GM12873 (cell line): ENCODE measurements at regions not wholly inside any gene's neighbourhood (a gene's known extent, or its start where the extent isn't known, plus 50 kb on each side); places are given as distances from the start of the nearest gene placed in this dataset.

ENCODE experiments used
- CTCF ChIP-seq: IDR thresholded peaks from 2 replicates; pipeline ENCODE4 v1.5.1; 2012; ENCODE audit warnings: low read depth, mild to moderate bottlenecking, moderate library complexity, low read length, control low read depth; ENCODE audit not compliant: insufficient read depth; ENCODE audit errors: missing control alignments

DNA sequence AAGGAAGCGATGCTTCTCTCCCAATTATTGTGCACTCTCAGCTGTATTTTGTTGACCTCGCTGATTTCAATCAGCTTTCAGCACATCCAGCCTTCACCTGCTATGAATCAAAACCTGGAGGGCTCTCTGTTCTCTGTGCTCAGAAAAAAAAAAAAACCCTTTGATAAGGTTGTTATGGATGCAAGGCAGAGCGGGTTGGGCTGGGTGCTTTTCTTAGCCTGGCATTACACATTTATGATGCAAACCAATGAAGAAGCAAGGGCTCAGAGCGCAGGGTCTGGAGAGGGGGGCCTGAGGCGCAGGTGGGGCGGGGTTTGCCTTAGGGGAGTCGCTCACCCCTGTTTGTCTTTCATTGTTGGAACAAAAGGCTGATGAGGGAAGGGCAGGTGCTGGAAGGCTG, 86.0 kb upstream of the CADM1 start:
- TF ChIP-seq CTCF = no peak

DNA sequence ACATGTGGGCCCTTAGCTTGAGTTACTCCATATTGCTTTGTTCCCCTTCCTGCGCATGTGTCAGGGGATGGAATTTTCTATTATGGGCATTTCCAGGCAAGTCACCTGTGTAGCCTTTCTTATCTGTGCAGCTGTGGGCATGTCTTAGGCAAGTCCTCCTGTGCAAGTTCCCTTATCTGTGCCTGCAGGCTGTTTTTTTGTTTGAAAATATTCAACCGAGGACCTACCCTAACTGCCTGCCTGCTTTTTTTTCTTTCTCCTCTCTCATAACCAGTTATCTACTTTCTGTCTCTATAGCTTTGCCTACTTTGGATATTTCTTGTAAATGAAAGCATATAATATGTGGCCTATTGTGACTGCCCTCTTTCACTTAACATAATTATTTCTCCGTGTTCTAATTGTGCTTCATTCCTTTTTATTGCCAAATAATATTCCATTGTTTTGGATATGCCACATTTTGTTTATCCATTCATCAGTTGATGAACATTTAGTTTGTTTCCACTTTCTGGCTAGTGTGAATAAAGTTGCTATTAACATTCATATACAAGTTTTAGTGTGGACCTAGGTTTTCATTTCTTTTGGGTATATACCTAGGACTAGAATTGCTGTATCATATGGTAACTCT, 83.6 kb upstream of the CADM1 start:
- TF ChIP-seq CTCF = no peak

- TF ChIP-seq CTCF = no peak
Observed at GRCh38 chr11:115585361-115586024, 81.3 kb upstream of the CADM1 start.

DNA sequence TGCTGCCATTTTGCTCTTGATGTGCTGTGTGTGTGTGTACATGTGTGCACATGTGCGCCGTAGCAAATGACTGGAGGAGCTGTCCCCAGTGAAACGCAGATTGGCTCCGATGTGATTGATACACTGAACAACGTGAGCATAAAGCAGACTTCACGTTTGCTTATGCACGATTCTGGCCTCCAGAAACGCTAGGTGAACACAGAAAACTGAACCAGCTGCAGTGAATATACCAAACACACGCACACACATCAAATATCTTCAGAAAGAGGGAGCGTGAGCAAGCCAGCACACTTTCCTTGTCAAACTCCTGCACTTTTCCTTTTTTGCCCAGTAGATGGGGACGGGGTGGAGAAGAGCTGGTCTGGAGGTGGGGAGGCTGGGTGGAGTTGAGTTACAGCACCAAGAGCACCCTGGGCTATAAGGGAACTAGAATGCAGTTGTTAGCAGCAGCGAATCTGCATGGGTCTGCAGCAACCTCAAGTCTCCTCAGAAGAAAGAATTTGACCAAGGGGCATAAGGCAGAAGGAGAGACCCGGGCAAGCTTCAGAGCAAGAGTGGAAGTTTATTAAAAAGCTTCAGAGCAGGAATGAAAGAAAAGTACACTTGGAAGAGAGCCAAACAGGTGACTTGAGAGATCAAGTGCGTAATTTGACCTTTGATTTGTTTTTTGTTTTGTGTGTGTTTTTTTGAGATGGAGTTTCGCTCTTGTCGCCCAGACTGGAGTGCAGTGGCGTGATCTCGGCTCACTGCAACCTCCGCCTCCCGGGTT, 77.8 kb upstream of the CADM1 start:
- no peak for TF ChIP-seq CTCF

DNA sequence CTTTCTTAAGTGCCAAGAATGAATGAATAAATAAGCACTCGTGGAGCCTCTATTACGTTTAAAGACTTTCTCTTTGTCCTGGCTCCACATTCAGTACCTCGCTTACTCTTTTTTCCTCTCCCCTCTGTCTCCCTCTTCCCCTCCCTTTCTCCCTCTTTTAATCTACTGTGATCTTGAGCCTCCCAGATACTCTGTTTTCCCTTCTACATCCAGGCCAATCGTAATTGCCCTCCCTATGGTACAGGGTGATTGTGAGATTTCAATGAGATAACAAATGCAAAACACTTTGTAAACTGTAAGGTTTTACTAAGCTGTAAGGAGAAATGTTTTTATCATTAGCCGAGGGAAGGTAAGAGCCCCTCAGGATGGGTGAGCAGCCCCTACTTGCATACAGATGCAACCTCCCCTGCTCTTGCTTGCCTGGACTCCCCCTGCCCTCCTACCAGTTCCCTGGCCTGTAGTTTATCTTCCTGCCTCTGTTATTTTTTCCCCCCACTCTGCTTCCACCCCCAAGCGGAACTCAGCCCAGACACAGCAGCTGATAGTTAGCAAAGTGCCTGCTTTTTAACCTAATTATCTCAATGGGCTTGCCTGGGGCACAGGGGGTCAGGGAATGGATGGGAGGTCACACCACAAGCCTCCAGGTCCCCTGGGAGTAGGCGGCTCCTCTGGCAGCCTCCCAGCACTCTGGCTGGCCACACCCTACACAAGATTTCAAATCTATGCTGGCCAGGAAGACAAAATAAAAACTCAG, 76.9 kb upstream of the CADM1 start:
- no peak for TF ChIP-seq CTCF

DNA sequence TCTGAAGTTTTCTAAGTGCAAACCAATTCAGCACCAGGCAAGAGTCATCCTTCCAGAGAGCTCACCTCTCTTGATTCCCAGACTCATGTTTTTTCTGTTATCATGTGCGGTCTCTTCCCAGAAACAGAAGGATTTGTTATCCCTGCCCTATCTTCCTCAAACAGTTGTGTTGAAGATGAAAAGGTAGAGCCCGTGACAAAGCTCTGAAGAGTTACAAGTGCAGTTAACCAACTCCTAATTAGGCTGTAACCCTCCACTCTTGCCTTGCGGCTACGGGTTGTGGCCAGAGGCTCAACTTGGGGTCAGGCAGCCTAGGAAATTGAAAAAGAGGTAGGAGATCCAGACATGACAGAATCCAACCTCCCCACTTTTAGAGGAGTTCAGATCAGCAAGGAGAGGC, 76.2 kb upstream of the CADM1 start:
- TF ChIP-seq CTCF = no peak
